ENCODE measurements at regions not wholly inside any gene's neighbourhood (a gene's known extent, or its start where the extent isn't known, plus 50 kb on each side); places are given as distances from the start of the nearest gene placed in this dataset.

GRCh38 chr20:55782912-55783253, 222.4 kb downstream of the CBLN4 start:
- peak; percentile 3 for DNase-seq

DNA sequence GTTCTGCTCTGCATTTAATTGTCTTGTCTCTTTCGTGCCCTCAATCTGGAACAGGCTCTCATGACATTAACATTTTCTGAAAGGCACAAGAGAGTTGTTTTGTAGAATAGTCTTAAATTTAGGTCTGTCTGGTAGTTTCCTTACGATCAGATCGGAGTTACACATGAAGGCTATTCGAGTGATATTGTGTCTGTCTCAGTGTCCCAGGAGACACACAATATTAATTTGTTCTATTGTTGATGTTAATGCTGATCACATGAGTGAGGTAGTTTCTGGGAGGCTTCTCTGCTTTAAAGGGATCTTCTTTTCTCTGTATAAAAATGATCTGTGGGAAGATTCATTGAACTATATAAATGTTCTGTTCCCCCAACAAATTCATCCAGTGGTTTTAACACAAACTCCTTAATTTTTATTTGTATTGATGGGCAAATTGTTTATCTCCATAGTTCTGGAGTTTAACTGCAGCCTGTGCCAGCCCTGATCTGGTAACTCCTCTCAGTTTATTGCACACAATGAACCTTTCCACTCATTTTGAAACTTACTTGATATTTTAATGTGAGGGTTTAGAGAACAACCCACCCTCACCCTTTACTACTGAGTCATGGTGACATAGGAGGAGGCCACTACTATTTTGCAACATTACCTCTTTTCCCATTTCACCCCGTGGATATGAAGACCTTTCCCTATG, 223.0 kb downstream of the CBLN4 start:
- DNase-seq, result no peak

DNA sequence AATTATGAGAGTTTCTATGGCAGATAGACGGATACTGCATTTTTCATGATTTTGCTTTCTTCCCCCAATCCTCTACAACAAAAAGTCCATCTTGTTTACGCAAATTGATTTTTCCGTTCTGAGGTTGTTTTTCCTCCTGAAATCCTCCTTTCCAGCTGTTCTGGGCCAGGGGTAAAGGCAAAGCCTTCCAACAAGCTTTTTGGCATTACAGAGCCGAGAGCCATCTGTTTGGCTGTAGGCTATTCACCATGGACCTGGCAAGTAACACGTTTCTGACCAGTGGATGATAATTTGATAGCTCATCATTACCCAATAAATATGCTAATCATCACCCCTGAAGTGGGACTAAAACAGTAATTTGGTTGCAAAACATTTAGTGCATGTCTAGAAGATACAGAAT, 226.5 kb downstream of the CBLN4 start:
- no peak for DNase-seq

DNA sequence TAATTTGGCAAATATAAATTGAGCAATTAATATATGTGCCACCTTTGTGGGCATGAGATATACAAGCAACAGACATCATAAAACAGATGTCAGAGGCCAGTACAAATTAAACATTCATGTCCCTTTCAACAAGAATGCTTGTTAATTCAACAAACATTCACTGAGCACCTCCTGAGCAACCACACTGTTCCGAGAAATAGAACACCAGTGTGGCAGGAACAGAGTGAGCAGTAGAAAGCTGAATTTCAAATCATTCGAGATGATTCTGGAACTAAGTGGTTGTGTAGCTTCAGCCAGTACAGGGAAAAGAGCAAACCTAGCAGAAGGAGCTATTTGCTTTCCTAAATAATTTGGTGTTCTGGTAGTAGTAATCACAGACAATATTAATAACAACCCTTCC, 227.7 kb downstream of the CBLN4 start:
- no peak for DNase-seq

DNA sequence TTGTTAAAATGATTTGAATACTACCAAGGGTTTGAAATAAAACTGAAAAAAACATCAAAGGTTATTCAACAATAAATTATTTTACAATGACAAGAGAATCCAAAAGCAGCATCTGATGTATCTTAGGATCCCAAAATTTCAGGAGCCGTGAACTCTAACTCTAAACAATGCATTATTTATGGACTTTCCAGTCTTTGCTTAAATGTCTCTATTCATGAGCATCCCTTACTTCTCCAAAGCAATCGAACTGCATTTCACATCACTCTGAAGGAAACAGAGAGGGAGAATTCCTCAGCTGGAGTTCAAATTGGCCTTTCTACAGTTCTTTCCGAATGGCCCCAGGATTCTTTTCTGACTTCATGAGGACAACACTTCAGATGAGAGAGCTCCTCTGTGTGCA, 229.1 kb downstream of the CBLN4 start:
- no peak for DNase-seq

GRCh38 chr20:55774628-55775027, 230.7 kb downstream of the CBLN4 start:
- no peak for DNase-seq

DNA sequence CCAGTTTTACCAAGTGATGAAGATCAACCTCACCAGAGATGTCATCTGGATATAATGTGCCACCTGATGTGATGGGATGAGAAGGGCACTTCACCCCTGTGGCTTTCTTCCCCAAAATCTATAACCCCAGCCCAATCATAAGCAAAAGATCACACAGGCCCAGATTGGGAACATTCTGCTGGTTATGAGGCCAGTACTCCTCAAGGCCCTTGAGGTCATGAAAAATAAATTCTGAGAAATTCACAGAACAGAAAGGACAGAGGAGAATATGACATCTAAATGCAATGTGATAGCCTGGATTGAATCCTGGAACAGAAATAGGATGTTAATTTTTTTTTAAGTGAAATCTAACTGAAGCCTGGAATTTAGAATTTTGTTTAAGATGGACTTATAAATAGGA, 243.5 kb downstream of the CBLN4 start:
- no peak for DNase-seq

- DNase-seq, result peak; percentile 16
Observed at GRCh38 chr20:55761100-55761499, 244.2 kb downstream of the CBLN4 start.

DNA sequence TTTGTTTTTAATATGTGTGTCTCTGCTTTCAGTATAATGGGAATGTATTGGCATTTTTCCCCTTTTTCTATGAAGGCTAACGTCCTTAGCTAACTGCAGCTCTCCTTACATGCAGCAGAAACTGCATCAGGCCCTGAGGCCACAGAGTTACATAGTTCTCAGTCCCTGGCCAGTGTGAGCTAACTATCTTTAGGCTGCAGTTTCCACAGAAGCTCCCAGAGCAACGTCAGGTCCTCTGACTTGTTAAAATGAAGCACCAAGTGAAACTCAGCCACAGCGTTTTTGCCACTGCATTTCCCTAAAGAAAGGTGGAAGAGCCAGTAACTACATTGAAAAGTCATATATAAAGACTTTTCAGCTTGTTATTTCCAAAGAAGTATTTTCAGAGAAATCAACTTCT, 244.7 kb downstream of the CBLN4 start:
- peak; percentile 3 for DNase-seq

GRCh38 chr20:55755861-55756260, 249.5 kb downstream of the CBLN4 start:
- DNase-seq, result no peak

- no peak for DNase-seq
Observed at GRCh38 chr20:55755411-55755810, 249.9 kb downstream of the CBLN4 start.

- DNase-seq, result no peak
Observed at GRCh38 chr20:55746723-55747122, 258.6 kb downstream of the CBLN4 start.

- DNase-seq, result no peak
Observed at GRCh38 chr20:55745840-55746239, 259.5 kb downstream of the CBLN4 start.

DNA sequence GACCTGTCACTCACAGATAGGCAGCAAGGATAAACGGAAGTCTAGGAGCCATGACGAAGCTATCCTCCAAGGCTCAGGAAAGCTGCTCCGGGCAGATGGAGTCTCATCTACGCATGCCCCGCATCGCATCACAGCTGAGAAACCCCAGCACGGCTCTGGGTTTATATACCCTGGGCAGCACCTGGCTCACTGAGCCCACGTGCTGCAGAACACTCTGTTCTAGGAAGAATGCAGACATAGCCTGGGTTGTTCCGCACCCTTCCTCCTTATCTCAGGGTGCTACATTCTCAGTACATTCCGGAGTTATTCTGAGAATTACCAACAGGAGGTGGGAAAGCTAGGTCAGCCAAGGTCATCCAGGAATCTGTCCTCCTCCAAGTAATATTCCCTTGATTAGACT, 260.4 kb downstream of the CBLN4 start:
- no peak for DNase-seq

GRCh38 chr20:55741801-55742200, 263.5 kb downstream of the CBLN4 start:
- DNase-seq, result no peak

- DNase-seq, result no peak
Observed at GRCh38 chr20:55740076-55740475, 265.2 kb downstream of the CBLN4 start.

DNA sequence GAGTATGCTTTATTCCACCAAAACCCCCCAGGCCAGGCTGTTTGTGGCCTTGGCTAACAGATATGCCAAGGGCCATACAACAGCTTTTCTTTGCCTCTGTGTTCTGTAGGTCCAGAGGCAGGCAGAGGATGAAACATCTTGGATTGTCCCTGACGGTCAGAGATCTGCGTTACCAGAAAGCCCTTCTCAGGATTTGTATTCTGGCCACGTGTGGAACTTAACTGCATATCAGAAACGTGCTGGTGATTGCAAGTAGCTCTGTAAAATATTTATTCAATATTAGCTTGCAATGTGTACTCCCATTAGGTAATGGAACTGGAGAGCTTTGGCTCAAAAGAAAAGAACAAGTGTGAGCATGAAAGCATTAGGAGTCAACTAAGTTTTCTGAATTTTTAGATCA, 275.0 kb downstream of the CBLN4 start:
- peak; percentile 1 for DNase-seq

DNA sequence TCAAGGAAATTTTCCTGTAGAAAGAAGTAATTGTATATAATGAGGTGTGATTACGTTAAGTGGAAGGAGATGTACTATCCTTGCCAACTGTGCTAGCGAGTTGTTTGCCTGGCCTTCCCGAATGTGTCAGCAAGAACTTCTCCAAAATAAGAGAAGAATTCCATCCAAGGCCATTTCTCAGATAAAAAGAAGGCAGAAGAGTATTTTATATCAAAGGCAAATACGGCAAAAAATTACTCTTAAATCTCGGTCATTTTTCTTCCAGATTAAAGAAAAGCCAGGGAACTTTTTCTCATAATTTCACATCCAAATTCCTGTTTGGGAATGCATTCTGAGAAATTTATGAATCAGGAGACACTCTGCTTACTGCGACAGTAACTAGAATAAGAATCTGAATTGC, 290.6 kb downstream of the CBLN4 start:
- no peak for DNase-seq

DNA sequence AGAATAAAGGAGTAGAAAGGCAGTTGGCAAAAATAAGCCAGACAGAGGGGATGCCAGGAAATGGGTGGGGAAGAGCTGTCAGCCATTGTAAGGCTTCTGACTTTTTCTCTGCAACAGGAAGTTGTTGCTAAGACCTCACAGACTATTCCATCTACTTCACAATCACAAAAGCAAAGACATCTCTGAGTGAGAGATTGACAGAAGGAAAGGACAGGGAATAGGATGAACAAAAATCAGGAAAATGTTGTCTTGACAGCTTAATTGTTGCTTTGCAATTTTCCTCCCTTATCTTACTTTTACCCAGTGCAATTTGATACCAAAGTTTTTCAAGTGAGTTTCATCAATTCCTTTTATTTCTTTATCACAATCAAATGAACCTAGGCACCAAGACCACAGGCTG, 291.2 kb downstream of the CBLN4 start:
- no peak for DNase-seq

- DNase-seq, result no peak
Observed at GRCh38 chr20:55704458-55704857, 300.9 kb downstream of the CBLN4 start.

DNA sequence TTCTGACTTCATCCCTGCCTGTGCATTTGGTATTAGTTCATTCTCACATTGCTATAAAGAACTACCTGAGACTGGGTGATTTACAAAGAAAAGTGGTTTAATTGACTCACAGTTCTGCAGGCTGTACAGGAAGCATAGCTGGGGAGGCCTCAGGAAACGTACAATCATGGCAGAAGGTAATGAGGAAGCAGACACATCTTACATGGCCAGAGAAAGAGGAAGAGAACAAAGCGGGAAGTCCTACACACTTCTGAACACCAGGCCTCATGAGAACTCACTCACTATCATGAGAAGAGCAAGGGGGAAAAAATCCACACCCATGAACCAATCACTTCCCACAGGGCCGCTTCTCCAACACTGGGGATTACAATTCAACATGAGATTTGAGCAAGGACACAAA, 303.9 kb downstream of the CBLN4 start:
- no peak for DNase-seq

DNA sequence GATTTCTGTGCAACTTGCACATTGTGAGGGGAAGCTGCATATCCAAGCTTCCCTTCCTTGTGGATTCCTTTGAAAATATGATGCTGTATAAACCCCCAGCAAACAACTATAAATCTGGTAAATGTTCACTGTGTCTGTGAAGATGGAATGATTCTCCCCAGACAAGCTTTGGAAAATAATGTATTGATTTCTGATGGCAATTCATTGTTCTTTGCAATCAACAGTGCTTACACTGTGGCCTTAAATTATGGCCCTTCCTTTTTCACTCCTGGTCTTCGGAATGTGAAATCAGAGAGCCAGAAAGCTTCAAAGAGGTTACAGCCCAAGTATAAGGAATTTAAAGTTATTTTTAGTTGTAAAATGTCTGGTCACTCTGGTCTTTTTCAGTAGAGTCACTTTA, 308.8 kb downstream of the CBLN4 start:
- DNase-seq, result no peak

DNA sequence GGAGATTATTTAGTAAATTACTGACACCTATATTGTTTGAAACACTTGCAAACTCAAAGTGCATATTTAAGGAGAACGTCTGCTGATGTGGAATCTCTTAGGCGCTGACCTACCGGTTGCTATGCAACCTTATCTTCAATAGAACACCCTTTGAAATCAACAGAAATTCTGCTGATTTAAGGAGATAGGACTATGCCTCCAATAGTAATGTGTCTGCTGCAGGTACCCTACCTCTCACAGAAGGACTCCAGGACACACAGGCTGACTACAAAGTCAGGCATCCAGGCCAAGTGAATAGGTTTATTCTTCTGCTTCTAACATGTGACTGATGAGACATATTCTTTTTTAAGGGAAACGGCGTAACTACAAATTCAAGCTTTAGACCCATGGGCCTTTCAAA, 311.7 kb downstream of the CBLN4 start:
- DNase-seq, result no peak

DNA sequence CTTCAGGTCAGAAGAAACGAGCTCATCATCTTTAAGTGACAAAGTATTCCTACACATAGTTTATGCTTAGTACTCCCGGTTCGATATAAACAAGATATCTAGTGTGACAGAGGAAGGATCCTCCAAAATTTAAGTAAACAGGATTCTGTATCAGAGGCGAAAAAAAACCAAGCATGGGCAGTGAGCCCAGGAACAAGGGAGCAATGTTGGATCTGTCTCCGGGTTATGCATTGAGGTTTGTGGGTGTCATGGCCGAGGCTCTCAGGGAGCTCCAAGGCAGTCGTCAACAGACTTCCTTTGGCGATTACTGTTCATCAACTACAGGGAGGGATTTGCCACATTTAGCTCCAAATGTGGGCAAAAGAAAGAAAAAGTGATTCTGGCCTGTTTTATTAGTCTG, 319.5 kb downstream of the CBLN4 start:
- no peak for DNase-seq

GRCh38 chr20:55685425-55685824, 319.9 kb downstream of the CBLN4 start:
- DNase-seq, result no peak

Data from tongue (tissue), 1 donor.